Gastroesophageal sphincter (tissue), 3 donors: ENCODE measurements at regions not wholly inside any gene's neighbourhood (a gene's known extent, or its start where the extent isn't known, plus 50 kb on each side); places are given as distances from the start of the nearest gene placed in this dataset.

Experiments used
- EP300 ChIP-seq: sonication (generic); formaldehyde crosslinking; IDR thresholded peaks from one replicate; pipeline ENCODE4 v1.6.1; 2017; ENCODE audit warnings: antibody characterized with exemption, mild to moderate bottlenecking
- POLR2A ChIP-seq, 2 donors: fragments of 450-650 bp; IDR thresholded peaks; one replicate each; pipeline ENCODE4 v1.6.1; 2017; ENCODE audit warnings: antibody characterized with exemption in 2 of 2, mild to moderate bottlenecking in 2 of 2, moderate library complexity in 1 of 2
- POLR2AphosphoS5 ChIP-seq: sonication (generic); formaldehyde crosslinking; IDR thresholded peaks from one replicate; pipeline ENCODE4 v1.6.1; 2017; ENCODE audit warnings: antibody characterized with exemption
- TF ChIP-seq, protein P1 (sequence below), 4 experiments: fragments of 200-600 bp in 2 of 4; fragments of 450-650 bp in 2 of 4; sonication (generic) in 1 of 4; IDR thresholded peaks; one replicate each; pipeline ENCODE4 v1.5.1; 2017 to 2019; ENCODE audit warnings: antibody characterized with exemption in 4 of 4, mild to moderate bottlenecking in 2 of 4, moderate library complexity in 2 of 4

GRCh38 chr1:217270101-217270500 is 360.8 kb downstream of the GPATCH2 start:
- no peak for TF ChIP-seq POLR2A (IDR thresholded peaks at IDR 0.05)
- TF ChIP-seq, protein P1, sequence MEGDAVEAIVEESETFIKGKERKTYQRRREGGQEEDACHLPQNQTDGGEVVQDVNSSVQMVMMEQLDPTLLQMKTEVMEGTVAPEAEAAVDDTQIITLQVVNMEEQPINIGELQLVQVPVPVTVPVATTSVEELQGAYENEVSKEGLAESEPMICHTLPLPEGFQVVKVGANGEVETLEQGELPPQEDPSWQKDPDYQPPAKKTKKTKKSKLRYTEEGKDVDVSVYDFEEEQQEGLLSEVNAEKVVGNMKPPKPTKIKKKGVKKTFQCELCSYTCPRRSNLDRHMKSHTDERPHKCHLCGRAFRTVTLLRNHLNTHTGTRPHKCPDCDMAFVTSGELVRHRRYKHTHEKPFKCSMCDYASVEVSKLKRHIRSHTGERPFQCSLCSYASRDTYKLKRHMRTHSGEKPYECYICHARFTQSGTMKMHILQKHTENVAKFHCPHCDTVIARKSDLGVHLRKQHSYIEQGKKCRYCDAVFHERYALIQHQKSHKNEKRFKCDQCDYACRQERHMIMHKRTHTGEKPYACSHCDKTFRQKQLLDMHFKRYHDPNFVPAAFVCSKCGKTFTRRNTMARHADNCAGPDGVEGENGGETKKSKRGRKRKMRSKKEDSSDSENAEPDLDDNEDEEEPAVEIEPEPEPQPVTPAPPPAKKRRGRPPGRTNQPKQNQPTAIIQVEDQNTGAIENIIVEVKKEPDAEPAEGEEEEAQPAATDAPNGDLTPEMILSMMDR (IDR thresholded peaks at IDR 0.05), result no peak
- TF ChIP-seq EP300, result no peak
- TF ChIP-seq POLR2AphosphoS5, result no peak
